ENCODE measurements at regions not wholly inside any gene's neighbourhood (a gene's known extent, or its start where the extent isn't known, plus 50 kb on each side); places are given as distances from the start of the nearest gene placed in this dataset.

GRCh38 chr11:95698676-95699557 lies 90.7 kb downstream of the FAM76B start:
- no peaks in the 10 kb centered on the region; a peak in 1 of 8 replicates for H3K36me3 ChIP-seq (ENCODE audit: control insufficient read depth in 2 of 4, insufficient read depth in 4 of 4, low read length in 3 of 4)
- POLR2A ChIA-PET (ENCODE audit: partially characterized antibody), result no interaction called here
- no peak overlapping the region for H2BK120ac ChIP-seq (replicated peaks; ENCODE audit: low read depth, low read length)
- no peak overlapping the region for H2AK5ac ChIP-seq (ENCODE audit: low read depth, low read length)
- H3K4me3 ChIP-seq (ENCODE audit: extremely low read depth in 1 of 4, insufficient read depth in 2 of 4, low read depth in 3 of 4, low read length in 4 of 4), result no peak overlapping the region
- H4K5ac ChIP-seq (ENCODE audit: insufficient read length, low read depth, low read length), result no peak overlapping the region
- no peaks in the 10 kb centered on the region for H3K79me1 ChIP-seq (ENCODE audit: low read depth, low read length)
- H2BK12ac ChIP-seq (ENCODE audit: low read depth, low read length), result no peak overlapping the region
- FAIRE-seq, result no peak
- no peak overlapping the region for H3K4me2 ChIP-seq (ENCODE audit: insufficient read depth in 1 of 2, low read depth in 2 of 2, low read length in 2 of 2)
- H4K20me1 ChIP-seq (replicated peaks in 1 of 2; ENCODE audit: control insufficient read depth in 1 of 2, insufficient read depth in 2 of 2, low read length in 2 of 2), result no peaks in the 10 kb centered on the region
- no peak overlapping the region for H4K8ac ChIP-seq (ENCODE audit: extremely low read depth, insufficient read depth, low read length)
- H3K14ac ChIP-seq (ENCODE audit: insufficient read length), result no peak overlapping the region
- H3K56ac ChIP-seq (replicated peaks; ENCODE audit: insufficient read length, low read depth, low read length), result no peak overlapping the region
- no peak overlapping the region for H3K18ac ChIP-seq (ENCODE audit: extremely low read depth, low read length)
- no peak overlapping the region for H3K27ac ChIP-seq (ENCODE audit: low read depth, low read length)
- no peak overlapping the region for H3K23ac ChIP-seq (ENCODE audit: insufficient read length)
- no peaks in the 10 kb centered on the region for H3K27me3 ChIP-seq (replicated peaks in 1 of 4; ENCODE audit: control insufficient read depth in 3 of 4, extremely low read depth in 1 of 4, insufficient read depth in 3 of 4, low read length in 3 of 4)
- H3K4ac ChIP-seq (replicated peaks; ENCODE audit: insufficient read length, low read depth, low read length), result no peak overlapping the region
- H3K4me1 ChIP-seq (replicated peaks in 1 of 4; ENCODE audit: control insufficient read depth in 3 of 4, insufficient read depth in 4 of 4, low read length in 3 of 4), result no peaks in the 10 kb centered on the region
- 93% methylated on average over 4 of the region's 4 CpGs; no CpG with 5 or more reads in 1 of the 2 experiments for WGBS, 2 experiments (ENCODE audit: extremely low coverage in 1 of 2, insufficient coverage in 1 of 2, insufficient read length in 1 of 2, insufficient replicate concordance in 2 of 2, low coverage in 1 of 2, low lambda C conversion rate in 2 of 2, missing lambda C conversion rate in 1 of 2)
- H2BK5ac ChIP-seq (ENCODE audit: low read depth, low read length), result no peak overlapping the region
- H3K9me3 ChIP-seq (ENCODE audit: insufficient read depth in 2 of 2, low read depth in 1 of 2, low read length in 1 of 2), result no peaks in the 10 kb centered on the region
- no peaks in the 10 kb centered on the region for H3K23me2 ChIP-seq (ENCODE audit: low read depth, low read length)
- CTCF ChIA-PET (ENCODE audit: partially characterized antibody), result interaction anchor here (0.7 to 23.9 kb wide), 6 partner anchors 10 to 545 kb away, joined by 3 to 407 read pairs (median 4); no protein-coding TSS in a partner anchor
- no peaks in the 10 kb centered on the region for H3K79me2 ChIP-seq (ENCODE audit: control insufficient read depth in 1 of 2, insufficient read depth in 2 of 2, low read length in 2 of 2)
- DNase-seq (ENCODE audit: low read depth in 1 of 2, low spot score in 2 of 2), result no peak
- no peak overlapping the region for H2AFZ ChIP-seq (ENCODE audit: low read length)
- H4K91ac ChIP-seq (replicated peaks; ENCODE audit: insufficient read length, low read length), result no peak overlapping the region
- H2BK20ac ChIP-seq (ENCODE audit: low read length), result no peak overlapping the region
- no peak overlapping the region for H2BK15ac ChIP-seq (ENCODE audit: low read length)
- no peak overlapping the region for H3K9ac ChIP-seq (replicated peaks in 1 of 4; ENCODE audit: extremely low read depth in 1 of 4, low read depth in 3 of 4, low read length in 3 of 4)
- TF ChIP-seq MAFK (IDR thresholded peaks at IDR 0.05; ENCODE audit: low read depth, low read length) (no peak), TBP (IDR thresholded peaks at IDR 0.05; ENCODE audit: low read depth, low read length) (no peak), SIRT6 (IDR thresholded peaks at IDR 0.05; ENCODE audit: low read length) (no peak), CHD2 (IDR thresholded peaks at IDR 0.05; ENCODE audit: low read length) (no peak), BCL11A (IDR thresholded peaks at IDR 0.05; ENCODE audit: low read depth in 2 of 2, low read length in 2 of 2) (no peak), CHD1 (IDR thresholded peaks at IDR 0.05; ENCODE audit: low read depth, low read length) (no peak), ASH2L (IDR thresholded peaks at IDR 0.05; ENCODE audit: low read length) (no peak), TAF1 (IDR thresholded peaks at IDR 0.05; ENCODE audit: low read depth, low read length) (no peak), JUND (IDR thresholded peaks at IDR 0.05; ENCODE audit: low read length) (no peak), KDM5A (IDR thresholded peaks at IDR 0.05; ENCODE audit: low read length) (no peak), E2F6 (IDR thresholded peaks at IDR 0.05) (no peak), JUN (IDR thresholded peaks at IDR 0.05; ENCODE audit: low read depth, low read length) (no peak), RFX5 (IDR thresholded peaks at IDR 0.05; ENCODE audit: borderline replicate concordance, low read depth, low read length) (no peak), SRF (IDR thresholded peaks at IDR 0.05; ENCODE audit: low read depth, low read length) (no peak)
